A549 (cell line): ENCODE measurements at regions not wholly inside any gene's neighbourhood (a gene's known extent, or its start where the extent isn't known, plus 50 kb on each side); places are given as distances from the start of the nearest gene placed in this dataset.

Experiments used
- EP300 ChIP-seq, 2 experiments: fragments of >200 bp; sonication (Bioruptor Twin); formaldehyde crosslinking; IDR thresholded peaks; 2 replicates in 1 of 2; 3 replicates in 1 of 2; pipeline ENCODE4 v1.6.1; 2016 to 2017
- POLR2A ChIP-seq: IDR thresholded peaks from 2 replicates; pipeline ENCODE4 v1.6.1; 2012; ENCODE audit warnings: mild to moderate bottlenecking, low read length
- SMC3 ChIP-seq: fragments of >200 bp; sonication (Bioruptor Twin); formaldehyde crosslinking; IDR thresholded peaks from 3 replicates; pipeline ENCODE4 v1.6.1; 2018; ENCODE audit warnings: inconsistent platforms
- TF ChIP-seq, protein P1 (sequence below): fragments of 450-650 bp; IDR thresholded peaks from 2 replicates; pipeline ENCODE4 v1.6.1; 2014; ENCODE audit warnings: antibody characterized with exemption
- TF ChIP-seq, protein P2 (sequence below): fragments of >200 bp; sonication (Bioruptor Twin); formaldehyde crosslinking; IDR thresholded peaks from 3 replicates; pipeline ENCODE4 v1.5.1; 2016
- TF ChIP-seq, protein P3 (sequence below): IDR thresholded peaks from 2 replicates; pipeline ENCODE4 v1.6.1; 2012
- TF ChIP-seq, protein P4 (sequence below): IDR thresholded peaks from 2 replicates; pipeline ENCODE4 v1.6.1; 2012

DNA sequence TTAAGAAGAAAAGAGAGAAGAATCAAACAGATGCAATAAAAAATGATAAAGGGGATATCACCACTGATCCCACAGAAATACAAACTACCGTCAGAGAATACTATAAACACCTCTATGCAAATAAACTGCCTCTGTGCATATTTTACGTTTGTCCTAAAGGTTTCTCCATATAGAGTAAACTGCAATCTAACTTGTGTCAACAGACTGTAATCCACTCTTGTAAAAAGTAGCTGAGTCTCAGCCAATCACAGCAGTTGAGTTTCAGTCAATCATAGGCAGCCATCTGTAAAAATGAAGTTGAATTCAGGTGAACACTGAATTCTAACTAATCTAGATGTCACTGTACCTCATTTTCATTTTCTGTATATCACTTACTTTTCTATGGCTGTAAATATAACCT is 112.2 kb upstream of the SYNCRIP start:
- TF ChIP-seq, protein P1, sequence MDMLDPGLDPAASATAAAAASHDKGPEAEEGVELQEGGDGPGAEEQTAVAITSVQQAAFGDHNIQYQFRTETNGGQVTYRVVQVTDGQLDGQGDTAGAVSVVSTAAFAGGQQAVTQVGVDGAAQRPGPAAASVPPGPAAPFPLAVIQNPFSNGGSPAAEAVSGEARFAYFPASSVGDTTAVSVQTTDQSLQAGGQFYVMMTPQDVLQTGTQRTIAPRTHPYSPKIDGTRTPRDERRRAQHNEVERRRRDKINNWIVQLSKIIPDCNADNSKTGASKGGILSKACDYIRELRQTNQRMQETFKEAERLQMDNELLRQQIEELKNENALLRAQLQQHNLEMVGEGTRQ = no peak
- TF ChIP-seq, protein P2, sequence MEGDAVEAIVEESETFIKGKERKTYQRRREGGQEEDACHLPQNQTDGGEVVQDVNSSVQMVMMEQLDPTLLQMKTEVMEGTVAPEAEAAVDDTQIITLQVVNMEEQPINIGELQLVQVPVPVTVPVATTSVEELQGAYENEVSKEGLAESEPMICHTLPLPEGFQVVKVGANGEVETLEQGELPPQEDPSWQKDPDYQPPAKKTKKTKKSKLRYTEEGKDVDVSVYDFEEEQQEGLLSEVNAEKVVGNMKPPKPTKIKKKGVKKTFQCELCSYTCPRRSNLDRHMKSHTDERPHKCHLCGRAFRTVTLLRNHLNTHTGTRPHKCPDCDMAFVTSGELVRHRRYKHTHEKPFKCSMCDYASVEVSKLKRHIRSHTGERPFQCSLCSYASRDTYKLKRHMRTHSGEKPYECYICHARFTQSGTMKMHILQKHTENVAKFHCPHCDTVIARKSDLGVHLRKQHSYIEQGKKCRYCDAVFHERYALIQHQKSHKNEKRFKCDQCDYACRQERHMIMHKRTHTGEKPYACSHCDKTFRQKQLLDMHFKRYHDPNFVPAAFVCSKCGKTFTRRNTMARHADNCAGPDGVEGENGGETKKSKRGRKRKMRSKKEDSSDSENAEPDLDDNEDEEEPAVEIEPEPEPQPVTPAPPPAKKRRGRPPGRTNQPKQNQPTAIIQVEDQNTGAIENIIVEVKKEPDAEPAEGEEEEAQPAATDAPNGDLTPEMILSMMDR = no peak
- TF ChIP-seq, protein P3, sequence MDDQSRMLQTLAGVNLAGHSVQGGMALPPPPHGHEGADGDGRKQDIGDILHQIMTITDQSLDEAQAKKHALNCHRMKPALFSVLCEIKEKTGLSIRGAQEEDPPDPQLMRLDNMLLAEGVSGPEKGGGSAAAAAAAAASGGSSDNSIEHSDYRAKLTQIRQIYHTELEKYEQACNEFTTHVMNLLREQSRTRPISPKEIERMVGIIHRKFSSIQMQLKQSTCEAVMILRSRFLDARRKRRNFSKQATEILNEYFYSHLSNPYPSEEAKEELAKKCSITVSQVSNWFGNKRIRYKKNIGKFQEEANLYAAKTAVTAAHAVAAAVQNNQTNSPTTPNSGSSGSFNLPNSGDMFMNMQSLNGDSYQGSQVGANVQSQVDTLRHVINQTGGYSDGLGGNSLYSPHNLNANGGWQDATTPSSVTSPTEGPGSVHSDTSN = no peak
- TF ChIP-seq, protein P4, sequence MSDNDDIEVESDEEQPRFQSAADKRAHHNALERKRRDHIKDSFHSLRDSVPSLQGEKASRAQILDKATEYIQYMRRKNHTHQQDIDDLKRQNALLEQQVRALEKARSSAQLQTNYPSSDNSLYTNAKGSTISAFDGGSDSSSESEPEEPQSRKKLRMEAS = no peak
- TF ChIP-seq POLR2A (no peak), SMC3 (no peak), EP300 (IDR thresholded peaks at IDR 0.05) (no peak)
